ENCODE measurements at regions not wholly inside any gene's neighbourhood (a gene's known extent, or its start where the extent isn't known, plus 50 kb on each side); places are given as distances from the start of the nearest gene placed in this dataset.
A peak's percentile ranks its signal among the peaks of the same experiment; 100 is the strongest.

DNA sequence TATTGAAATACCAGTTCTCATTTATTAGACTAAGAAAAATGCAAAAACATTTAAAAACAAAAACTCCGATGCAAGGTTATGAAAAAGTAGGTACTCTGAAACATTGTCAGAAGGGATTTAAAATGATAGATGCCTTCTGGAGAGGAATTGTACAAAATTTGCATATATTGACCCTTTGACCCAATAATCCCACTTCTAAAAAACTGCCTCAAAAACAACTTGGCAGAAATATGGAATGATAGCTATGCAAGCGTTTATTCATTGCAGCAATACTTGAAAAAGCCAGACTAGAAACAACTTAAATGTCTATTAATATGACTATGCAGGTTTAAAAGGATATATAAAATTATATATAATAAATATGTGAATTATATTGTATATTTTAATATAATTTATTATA is 118.4 kb downstream of the PLK2 start:
- H3K27me3 ChIP-seq: no peaks in the 10 kb centered on the region
- TF ChIP-seq, protein P1, sequence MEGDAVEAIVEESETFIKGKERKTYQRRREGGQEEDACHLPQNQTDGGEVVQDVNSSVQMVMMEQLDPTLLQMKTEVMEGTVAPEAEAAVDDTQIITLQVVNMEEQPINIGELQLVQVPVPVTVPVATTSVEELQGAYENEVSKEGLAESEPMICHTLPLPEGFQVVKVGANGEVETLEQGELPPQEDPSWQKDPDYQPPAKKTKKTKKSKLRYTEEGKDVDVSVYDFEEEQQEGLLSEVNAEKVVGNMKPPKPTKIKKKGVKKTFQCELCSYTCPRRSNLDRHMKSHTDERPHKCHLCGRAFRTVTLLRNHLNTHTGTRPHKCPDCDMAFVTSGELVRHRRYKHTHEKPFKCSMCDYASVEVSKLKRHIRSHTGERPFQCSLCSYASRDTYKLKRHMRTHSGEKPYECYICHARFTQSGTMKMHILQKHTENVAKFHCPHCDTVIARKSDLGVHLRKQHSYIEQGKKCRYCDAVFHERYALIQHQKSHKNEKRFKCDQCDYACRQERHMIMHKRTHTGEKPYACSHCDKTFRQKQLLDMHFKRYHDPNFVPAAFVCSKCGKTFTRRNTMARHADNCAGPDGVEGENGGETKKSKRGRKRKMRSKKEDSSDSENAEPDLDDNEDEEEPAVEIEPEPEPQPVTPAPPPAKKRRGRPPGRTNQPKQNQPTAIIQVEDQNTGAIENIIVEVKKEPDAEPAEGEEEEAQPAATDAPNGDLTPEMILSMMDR (IDR thresholded peaks at IDR 0.05; ENCODE audit: low read depth, low read length): no peak
- H3K36me3 ChIP-seq: no peaks in the 10 kb centered on the region
- H3K4me1 ChIP-seq: no peaks in the 10 kb centered on the region
- no peak for DNase-seq
- no peak overlapping the region for H3K4me3 ChIP-seq (ENCODE audit: low read depth, low read length)
- H3K9me3 ChIP-seq: no peaks in the 10 kb centered on the region

DNA sequence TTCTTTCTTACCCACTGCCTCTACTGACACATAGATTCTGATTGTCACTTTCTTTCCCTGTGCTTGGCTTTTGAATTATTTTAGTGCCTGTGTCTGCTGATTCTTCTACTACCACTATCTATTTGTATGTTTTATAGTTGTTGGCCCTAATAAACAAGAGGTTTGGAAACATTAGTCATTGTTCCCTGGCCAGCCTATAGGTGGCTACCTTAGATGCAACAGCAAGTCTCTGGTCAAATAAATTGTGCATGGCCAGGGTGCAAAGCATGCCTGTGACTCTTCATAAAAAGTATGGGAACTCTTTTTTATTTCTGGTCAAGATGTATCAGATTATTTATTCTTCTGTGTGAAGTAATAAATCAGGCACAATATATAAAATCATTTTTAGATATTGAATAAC is 124.4 kb downstream of the PLK2 start:
- H3K4me1 ChIP-seq: no peaks in the 10 kb centered on the region
- no peaks in the 10 kb centered on the region for H3K36me3 ChIP-seq
- no peak overlapping the region for H3K4me3 ChIP-seq (ENCODE audit: low read depth, low read length)
- TF ChIP-seq, protein P1 (IDR thresholded peaks at IDR 0.05; ENCODE audit: low read depth, low read length): peak; percentile 34; the same call in 1 of the 2 replicates
- no peak for DNase-seq
- no peaks in the 10 kb centered on the region for H3K9me3 ChIP-seq
- H3K27me3 ChIP-seq: no peaks in the 10 kb centered on the region

DNA sequence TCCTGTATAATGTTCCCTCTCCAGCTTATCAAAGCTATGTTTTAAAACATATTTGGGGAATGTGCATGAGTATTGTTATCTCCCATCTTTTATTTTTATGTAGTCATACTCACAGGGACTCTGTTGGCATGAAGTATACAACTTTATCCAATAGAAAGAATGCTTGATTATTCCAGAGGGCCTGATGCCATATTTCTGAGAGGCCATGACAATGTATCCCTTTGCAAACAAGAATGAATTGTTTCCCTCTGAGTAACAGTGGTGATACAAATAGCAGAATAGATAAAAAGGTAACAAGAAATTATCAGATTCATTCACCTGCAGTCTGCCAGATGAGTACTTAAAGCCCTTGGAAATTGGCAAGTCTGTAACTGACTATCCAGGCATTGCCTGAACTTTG is 125.9 kb downstream of the PLK2 start:
- H3K36me3 ChIP-seq: no peaks in the 10 kb centered on the region
- TF ChIP-seq, protein P1 (IDR thresholded peaks at IDR 0.05; ENCODE audit: low read depth, low read length): no peak
- no peak for DNase-seq
- no peaks in the 10 kb centered on the region for H3K4me1 ChIP-seq
- H3K27me3 ChIP-seq: no peaks in the 10 kb centered on the region
- H3K4me3 ChIP-seq (ENCODE audit: low read depth, low read length): no peak overlapping the region
- no peaks in the 10 kb centered on the region for H3K9me3 ChIP-seq

GRCh38 chr5:58330781-58331180 is 129.1 kb downstream of the PLK2 start:
- Histone ChIP-seq H3K27me3 (no peaks in the 10 kb centered on the region), H3K9me3 (no peaks in the 10 kb centered on the region), H3K4me1 (0 out of 2 replicates have a peak, but pooled peaks cover 3% of the 10 kb centered on the region), H3K4me3 (ENCODE audit: low read depth, low read length) (no peak overlapping the region), H3K36me3 (no peaks in the 10 kb centered on the region)
- TF ChIP-seq, protein P1 (IDR thresholded peaks at IDR 0.05; ENCODE audit: low read depth, low read length): no peak
- DNase-seq: no peak

DNA sequence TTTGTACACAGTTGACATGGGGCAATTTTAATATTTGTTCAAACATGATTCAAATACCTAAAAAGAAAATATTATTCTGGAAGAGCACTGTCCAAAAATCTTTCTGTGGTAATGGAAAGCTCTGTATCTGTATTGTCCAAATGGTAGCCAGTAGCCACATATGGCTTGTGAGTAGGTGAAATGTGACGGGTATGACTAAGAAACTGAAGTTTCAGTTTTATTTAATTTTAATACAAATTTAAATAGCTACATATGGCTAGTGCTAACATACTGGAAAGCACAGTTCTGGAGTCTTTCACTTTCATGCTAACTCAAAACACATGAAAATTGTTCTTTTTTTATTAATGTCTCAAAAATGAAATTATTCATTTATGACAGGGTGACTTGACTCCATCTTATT is 132.6 kb downstream of the PLK2 start:
- H3K4me1 ChIP-seq: 0 out of 2 replicates have a peak, but pooled peaks cover 3% of the 10 kb centered on the region
- H3K9me3 ChIP-seq: no peaks in the 10 kb centered on the region
- no peak for DNase-seq
- H3K27me3 ChIP-seq: no peaks in the 10 kb centered on the region
- no peak overlapping the region for H3K4me3 ChIP-seq (ENCODE audit: low read depth, low read length)
- TF ChIP-seq, protein P1 (IDR thresholded peaks at IDR 0.05; ENCODE audit: low read depth, low read length): no peak
- no peaks in the 10 kb centered on the region for H3K36me3 ChIP-seq

GRCh38 chr5:58326022-58326421 is 133.9 kb downstream of the PLK2 start:
- H3K27me3 ChIP-seq: no peaks in the 10 kb centered on the region
- TF ChIP-seq, protein P1 (IDR thresholded peaks at IDR 0.05; ENCODE audit: low read depth, low read length): no peak
- no peaks in the 10 kb centered on the region for H3K9me3 ChIP-seq
- H3K36me3 ChIP-seq: no peaks in the 10 kb centered on the region
- H3K4me1 ChIP-seq: 0 out of 2 replicates have a peak, but pooled peaks cover 3% of the 10 kb centered on the region
- H3K4me3 ChIP-seq (ENCODE audit: low read depth, low read length): no peak overlapping the region
- DNase-seq: no peak
